GM21515 (cell line): ENCODE measurements at regions not wholly inside any gene's neighbourhood (a gene's known extent, or its start where the extent isn't known, plus 50 kb on each side); places are given as distances from the start of the nearest gene placed in this dataset.
A peak's percentile ranks its signal among the peaks of the same experiment; 100 is the strongest.

Experiments used
- ATAC-seq: cut with Tn5 transposase; IDR thresholded peaks from one replicate; pipeline ENCODE4 v1.9.1; 2021; ENCODE audit not compliant: unreplicated experiment

GRCh38 chr13:33512880-33513554 is 227.5 kb upstream of the STARD13 start:
- ATAC-seq, result no peak

DNA sequence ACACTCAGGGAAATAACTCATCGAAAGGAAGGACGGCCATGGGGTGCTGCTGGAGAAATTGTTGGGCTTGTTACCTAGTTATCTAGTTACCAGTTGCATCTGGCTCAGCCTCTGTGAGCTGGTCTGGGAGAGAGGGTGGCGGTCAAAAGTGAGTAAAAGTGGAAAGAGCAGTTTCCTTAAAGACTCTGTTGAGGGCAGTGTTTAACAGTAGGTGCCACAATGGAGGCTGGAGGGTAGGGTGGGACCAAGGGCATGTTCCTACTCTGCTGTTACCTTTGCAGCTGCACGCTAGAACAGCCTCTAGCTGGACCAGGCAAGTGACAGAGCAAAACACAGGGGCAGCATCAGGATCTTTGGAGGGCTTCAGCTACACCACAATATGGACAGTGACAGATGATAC is 228.8 kb upstream of the STARD13 start:
- ATAC-seq, result no peak

DNA sequence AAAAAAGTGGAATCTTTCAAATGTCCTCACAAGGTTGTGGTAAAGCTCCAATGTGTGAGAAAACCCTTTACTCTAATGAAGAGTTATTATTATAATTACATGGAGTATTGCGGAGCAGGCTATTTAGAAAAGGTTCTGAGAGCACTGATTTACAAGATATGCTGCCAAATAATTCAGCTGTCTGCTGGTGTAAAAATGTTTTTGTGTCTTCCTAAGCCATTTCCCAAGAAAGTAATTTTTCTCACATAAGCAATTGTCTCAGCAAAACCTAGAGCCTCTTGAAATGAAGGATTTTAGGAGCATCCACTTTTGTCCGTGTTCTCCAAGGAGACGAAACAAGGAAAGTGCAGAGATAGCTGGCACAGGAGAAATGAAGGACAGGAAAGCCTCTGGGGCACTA is 229.6 kb upstream of the STARD13 start:
- no peak for ATAC-seq

- ATAC-seq, result no peak
Observed at GRCh38 chr13:33518452-33518851, 232.9 kb upstream of the STARD13 start.

GRCh38 chr13:33519561-33520467 is 234.3 kb upstream of the STARD13 start:
- no peak for ATAC-seq

- ATAC-seq, result no peak
Observed at GRCh38 chr13:33520468-33520839, 234.9 kb upstream of the STARD13 start.

GRCh38 chr13:33524086-33524485 is 238.5 kb upstream of the STARD13 start:
- no peak for ATAC-seq

- no peak for ATAC-seq
Observed at GRCh38 chr13:33525763-33526162, 240.2 kb upstream of the STARD13 start.

GRCh38 chr13:33526718-33527117 is 241.2 kb upstream of the STARD13 start:
- ATAC-seq, result no peak

- ATAC-seq, result no peak
Observed at GRCh38 chr13:33528896-33529295, 243.3 kb upstream of the STARD13 start.

GRCh38 chr13:33531484-33531883 is 245.9 kb upstream of the STARD13 start:
- no peak for ATAC-seq

- no peak for ATAC-seq
Observed at GRCh38 chr13:33535061-33535460, 249.5 kb upstream of the STARD13 start.

- no peak for ATAC-seq
Observed at GRCh38 chr13:33536601-33537000, 251.0 kb upstream of the STARD13 start.

GRCh38 chr13:33537026-33537425 is 251.5 kb upstream of the STARD13 start:
- ATAC-seq, result no peak

GRCh38 chr13:33537676-33538075 is 252.1 kb upstream of the STARD13 start:
- ATAC-seq, result no peak

DNA sequence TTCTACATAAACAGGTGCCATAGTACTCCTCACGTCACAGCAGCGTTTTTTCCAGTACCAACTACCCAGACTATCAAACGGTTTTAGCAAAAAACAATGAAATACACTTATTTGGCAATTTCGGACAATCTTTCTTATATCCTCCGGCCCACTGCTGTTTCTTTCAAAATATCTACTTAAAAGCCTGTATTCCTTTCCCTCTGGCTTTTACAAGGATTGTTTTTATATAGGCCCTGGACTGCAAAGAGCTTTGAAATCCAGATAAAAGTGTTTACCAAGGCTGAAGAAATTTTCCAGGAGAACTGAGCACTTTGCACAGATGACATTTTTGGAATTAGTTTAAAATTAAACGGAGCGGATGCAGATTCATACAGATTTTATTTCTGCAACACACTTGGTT is 255.9 kb upstream of the STARD13 start:
- no peak for ATAC-seq

DNA sequence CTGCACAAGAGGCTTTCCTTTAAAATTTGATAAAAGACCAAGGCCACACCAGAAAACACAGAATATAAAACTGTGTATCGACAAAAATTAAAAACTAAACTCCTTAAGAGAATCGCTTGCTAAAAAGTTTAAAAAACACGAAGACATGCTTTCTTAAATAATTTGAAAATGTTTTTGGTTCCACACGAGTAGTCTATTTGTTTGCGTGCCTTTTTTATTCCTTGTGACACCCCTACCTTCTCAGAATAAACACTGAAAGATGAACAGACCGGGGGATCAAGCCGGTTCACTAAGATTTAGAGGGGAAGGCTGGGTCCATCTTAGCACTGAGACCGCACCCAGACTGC is 256.4 kb upstream of the STARD13 start:
- ATAC-seq, result peak; percentile 16

GRCh38 chr13:33542309-33543088 is 256.9 kb upstream of the STARD13 start:
- ATAC-seq, result peak; percentile 88

DNA sequence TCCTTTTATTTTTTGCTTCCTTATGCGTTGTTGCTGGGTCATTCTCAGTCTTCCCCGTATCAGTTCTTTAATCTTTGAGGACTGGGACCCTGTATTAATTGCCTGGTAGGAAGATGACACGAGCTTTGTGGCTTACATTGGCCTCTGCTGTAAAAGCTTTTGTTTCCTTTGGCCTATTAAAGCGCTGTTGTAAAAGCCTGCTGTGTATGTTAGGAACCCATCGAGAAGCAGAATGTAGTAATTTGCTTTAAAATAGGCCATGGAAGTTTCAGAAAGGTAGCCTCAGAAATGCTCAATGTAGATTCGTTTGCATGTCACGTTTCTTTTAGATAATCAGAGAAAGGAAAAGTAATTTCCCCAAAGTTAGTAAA is 257.5 kb upstream of the STARD13 start:
- peak; percentile 7 for ATAC-seq

DNA sequence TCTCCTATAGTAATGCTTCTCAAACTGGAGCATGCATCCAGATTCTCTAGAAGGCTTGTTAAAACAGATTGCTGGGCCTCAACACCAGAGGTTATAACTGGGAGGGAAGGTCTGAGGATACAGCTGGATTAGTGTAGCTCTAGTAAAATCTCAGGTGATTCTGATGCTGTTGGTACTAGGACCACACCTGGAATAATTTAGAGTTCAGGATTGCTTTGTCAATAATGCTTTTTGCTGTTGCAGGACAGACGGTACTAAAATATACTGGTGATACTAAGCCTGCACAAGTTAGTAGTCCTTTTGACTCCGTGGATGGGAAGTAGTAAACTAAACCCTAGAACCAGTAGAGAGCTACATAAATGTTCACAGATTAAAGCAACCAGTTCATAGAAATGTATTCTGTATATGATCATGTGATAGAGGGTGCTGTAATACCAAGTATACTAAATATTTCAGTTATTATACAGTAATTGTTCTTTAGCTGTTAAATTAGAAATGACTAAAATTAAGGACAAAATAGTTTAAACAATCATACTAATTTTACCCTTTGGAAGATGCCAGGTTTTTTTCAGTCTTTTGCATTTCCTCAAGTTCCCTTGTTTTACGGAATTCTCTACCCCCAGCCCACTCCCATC is 258.2 kb upstream of the STARD13 start:
- ATAC-seq, result no peak

GRCh38 chr13:33544308-33544707 is 258.8 kb upstream of the STARD13 start:
- ATAC-seq, result no peak
